Neural cell (in vitro differentiated cells): ENCODE measurements at regions not wholly inside any gene's neighbourhood (a gene's known extent, or its start where the extent isn't known, plus 50 kb on each side); places are given as distances from the start of the nearest gene placed in this dataset.

ENCODE experiments used
- H2AFZ ChIP-seq: fragments of 200-600, 300-800 bp; sonication (generic), shearing (Covaris generic); 2 replicates; pipeline ENCODE4 v1.6.0; 2014; ENCODE audit warnings: low read depth, mild to moderate bottlenecking, antibody characterized with exemption, low read length, moderate library complexity
- H3F3A ChIP-seq: fragments of 200-600 bp; shearing (Covaris generic); 2 replicates; pipeline ENCODE4 v1.6.1; 2016; ENCODE audit warnings: mild to moderate bottlenecking, moderate library complexity, mixed read lengths, antibody characterized with exemption, low read length; ENCODE audit not compliant: insufficient read depth, poor library complexity, severe bottlenecking
- H3K27ac ChIP-seq: fragments of 200-600, 300-800 bp; sonication (generic), shearing (Covaris generic); 2 replicates; pipeline ENCODE4 v1.5.1; 2014; ENCODE audit warnings: mild to moderate bottlenecking, low read length, moderate library complexity
- H3K27me3 ChIP-seq: fragments of 300-800, 200-600 bp; sonication (generic), shearing (Covaris generic); 2 replicates; pipeline ENCODE4 v1.6.0; 2014; ENCODE audit warnings: mild to moderate bottlenecking, low read depth, low read length, moderate library complexity; ENCODE audit not compliant: insufficient read depth
- H3K36me3 ChIP-seq: fragments of 300-800, 200-600 bp; sonication (generic), shearing (Covaris generic); 2 replicates; pipeline ENCODE4 v1.5.1; 2014; ENCODE audit warnings: mild to moderate bottlenecking, antibody characterized with exemption, low read length, moderate library complexity; ENCODE audit not compliant: insufficient read depth
- H3K4me2 ChIP-seq: fragments of 300-800, 200-600 bp; sonication (generic), shearing (Covaris generic); 2 replicates; pipeline ENCODE4 v1.6.0; 2014; ENCODE audit warnings: mild to moderate bottlenecking, low read length
- H3K4me3 ChIP-seq: fragments of 300-800, 200-600 bp; sonication (generic), shearing (Covaris generic); 2 replicates; pipeline ENCODE4 v1.5.1; 2014; ENCODE audit warnings: mild to moderate bottlenecking, low read length, moderate library complexity
- H3K79me2 ChIP-seq: fragments of 200-600 bp; shearing (Covaris generic); replicated peaks from 2 replicates; pipeline ENCODE4 v1.6.0; 2014; ENCODE audit warnings: mild to moderate bottlenecking, low read length, moderate library complexity; ENCODE audit not compliant: insufficient read depth
- H3K9ac ChIP-seq: fragments of 300-800, 200-600 bp; sonication (generic), shearing (Covaris generic); 2 replicates; pipeline ENCODE4 v1.6.1; 2016; ENCODE audit warnings: mild to moderate bottlenecking, low read length, mixed read lengths
- H3K9me2 ChIP-seq: fragments of 200-600 bp; shearing (Covaris generic); 2 replicates; pipeline ENCODE4 v1.6.1; 2016; ENCODE audit warnings: mild to moderate bottlenecking, low read length, mixed read lengths; ENCODE audit not compliant: insufficient read depth
- H3K9me3 ChIP-seq: fragments of 200-600, 300-800 bp; sonication (generic), shearing (Covaris generic); 2 replicates; pipeline ENCODE4 v1.6.1; 2016; ENCODE audit warnings: mild to moderate bottlenecking, mixed run types, low read length, moderate library complexity, mixed read lengths
- H4K20me1 ChIP-seq: fragments of 200-600 bp; shearing (Covaris generic); 2 replicates; pipeline ENCODE4 v1.6.1; 2016; ENCODE audit warnings: mild to moderate bottlenecking, mixed run types; ENCODE audit not compliant: insufficient read depth
- CTCF ChIP-seq: fragments of 450-650 bp; IDR thresholded peaks from 2 replicates; pipeline ENCODE4 v1.5.1; 2014; ENCODE audit warnings: antibody characterized with exemption, mild to moderate bottlenecking, moderate library complexity; ENCODE audit not compliant: poor library complexity, severe bottlenecking
- EP300 ChIP-seq: fragments of 450-650 bp; conservative IDR thresholded peaks from 2 replicates; pipeline ENCODE4 v1.6.1; 2014; ENCODE audit warnings: antibody characterized with exemption, mild to moderate bottlenecking, moderate library complexity; ENCODE audit not compliant: poor library complexity, severe bottlenecking
- EZH2 ChIP-seq: fragments of 200-600, 300-800 bp; shearing (Covaris generic), sonication (generic); IDR thresholded peaks from 2 replicates; pipeline ENCODE4 v1.6.1; 2014; ENCODE audit warnings: antibody characterized with exemption, low read length, borderline replicate concordance, mild to moderate bottlenecking; ENCODE audit not compliant: insufficient read depth, poor library complexity, severe bottlenecking
- MXI1 ChIP-seq: fragments of 450-650 bp; conservative IDR thresholded peaks from 2 replicates; pipeline ENCODE4 v1.6.1; 2014; ENCODE audit warnings: antibody characterized with exemption, mild to moderate bottlenecking; ENCODE audit not compliant: poor library complexity, severe bottlenecking
- POLR2AphosphoS5 ChIP-seq: IDR thresholded peaks from 2 replicates; pipeline ENCODE4 v1.6.1; 2012
- RAD21 ChIP-seq: fragments of 450-650 bp; conservative IDR thresholded peaks from 2 replicates; pipeline ENCODE4 v1.6.1; 2014; ENCODE audit warnings: antibody characterized with exemption, mild to moderate bottlenecking, moderate library complexity
- REST ChIP-seq: IDR thresholded peaks from 2 replicates; pipeline ENCODE4 v1.6.1; 2012; ENCODE audit warnings: borderline replicate concordance
- SMC3 ChIP-seq: fragments of 450-650 bp; conservative IDR thresholded peaks from 2 replicates; pipeline ENCODE4 v1.6.1; 2014; ENCODE audit warnings: antibody characterized with exemption, mild to moderate bottlenecking, moderate library complexity; ENCODE audit not compliant: poor library complexity
- TAF1 ChIP-seq: IDR thresholded peaks from 2 replicates; pipeline ENCODE4 v1.6.1; 2012; ENCODE audit warnings: low read depth

GRCh38 chr20:39767352-39767751, 805.2 kb downstream of the DHX35 start:
- Histone ChIP-seq H3K27me3 (no peaks in the 10 kb centered on the region), H3K9ac (no peak overlapping the region), H3K4me3 (no peak overlapping the region), H3K27ac (no peak overlapping the region), H3K36me3 (no peaks in the 10 kb centered on the region), H4K20me1 (no peaks in the 10 kb centered on the region), H3K4me2 (no peak overlapping the region), H3K9me2 (no peaks in the 10 kb centered on the region), H3K79me2 (no peaks in the 10 kb centered on the region), H2AFZ (no peak overlapping the region), H3F3A (no peaks in the 10 kb centered on the region), H3K9me3 (peaks cover 10% of the 10 kb centered on the region)
- TF ChIP-seq EP300 = no peak
- no peak for TF ChIP-seq EZH2
- no peak for TF ChIP-seq MXI1
- TF ChIP-seq REST = no peak
- no peak for TF ChIP-seq POLR2AphosphoS5
- TF ChIP-seq SMC3 = no peak
- no peak for TF ChIP-seq CTCF
- TF ChIP-seq TAF1 = no peak
- no peak for TF ChIP-seq RAD21

GRCh38 chr20:39766333-39766732, 804.2 kb downstream of the DHX35 start:
- TF ChIP-seq EZH2 (no peak), CTCF (no peak), REST (no peak), TAF1 (no peak)
- Histone ChIP-seq H3K27me3 (no peaks in the 10 kb centered on the region), H3F3A (no peaks in the 10 kb centered on the region), H2AFZ (no peak overlapping the region), H3K9me2 (no peaks in the 10 kb centered on the region), H3K4me3 (no peak overlapping the region), H3K9ac (no peak overlapping the region), H3K4me2 (no peak overlapping the region), H4K20me1 (no peaks in the 10 kb centered on the region), H3K9me3 (peaks cover 10% of the 10 kb centered on the region), H3K79me2 (no peaks in the 10 kb centered on the region), H3K27ac (no peak overlapping the region), H3K36me3 (no peaks in the 10 kb centered on the region)
